ENCODE measurements at regions not wholly inside any gene's neighbourhood (a gene's known extent, or its start where the extent isn't known, plus 50 kb on each side); places are given as distances from the start of the nearest gene placed in this dataset.

DNA sequence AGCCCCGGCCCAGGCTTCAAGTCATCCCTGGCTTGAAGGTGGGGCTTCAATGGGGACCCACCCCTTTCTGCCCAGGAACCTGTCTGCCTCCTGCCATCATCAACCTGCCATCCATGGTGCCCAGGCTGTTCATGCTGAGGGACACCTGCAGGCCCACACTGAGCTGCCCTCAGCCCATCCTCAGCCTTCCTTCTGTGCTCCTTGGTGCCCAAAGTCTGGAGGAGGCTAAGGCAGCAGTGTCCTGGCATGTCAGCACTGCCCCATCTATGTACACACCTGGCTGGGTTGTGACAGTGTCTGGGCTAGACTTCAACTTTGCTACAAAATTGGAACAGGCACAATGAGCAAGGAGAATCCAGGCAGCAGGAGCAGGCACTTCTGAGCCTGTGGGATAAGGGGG, 745.3 kb upstream of the EPHA6 start:
- TF ChIP-seq, protein P1, sequence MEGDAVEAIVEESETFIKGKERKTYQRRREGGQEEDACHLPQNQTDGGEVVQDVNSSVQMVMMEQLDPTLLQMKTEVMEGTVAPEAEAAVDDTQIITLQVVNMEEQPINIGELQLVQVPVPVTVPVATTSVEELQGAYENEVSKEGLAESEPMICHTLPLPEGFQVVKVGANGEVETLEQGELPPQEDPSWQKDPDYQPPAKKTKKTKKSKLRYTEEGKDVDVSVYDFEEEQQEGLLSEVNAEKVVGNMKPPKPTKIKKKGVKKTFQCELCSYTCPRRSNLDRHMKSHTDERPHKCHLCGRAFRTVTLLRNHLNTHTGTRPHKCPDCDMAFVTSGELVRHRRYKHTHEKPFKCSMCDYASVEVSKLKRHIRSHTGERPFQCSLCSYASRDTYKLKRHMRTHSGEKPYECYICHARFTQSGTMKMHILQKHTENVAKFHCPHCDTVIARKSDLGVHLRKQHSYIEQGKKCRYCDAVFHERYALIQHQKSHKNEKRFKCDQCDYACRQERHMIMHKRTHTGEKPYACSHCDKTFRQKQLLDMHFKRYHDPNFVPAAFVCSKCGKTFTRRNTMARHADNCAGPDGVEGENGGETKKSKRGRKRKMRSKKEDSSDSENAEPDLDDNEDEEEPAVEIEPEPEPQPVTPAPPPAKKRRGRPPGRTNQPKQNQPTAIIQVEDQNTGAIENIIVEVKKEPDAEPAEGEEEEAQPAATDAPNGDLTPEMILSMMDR (IDR thresholded peaks at IDR 0.05) = no peak
- no peak for TF ChIP-seq POLR2A (IDR thresholded peaks at IDR 0.05)
